ENCODE measurements at regions not wholly inside any gene's neighbourhood (a gene's known extent, or its start where the extent isn't known, plus 50 kb on each side); places are given as distances from the start of the nearest gene placed in this dataset.

DNA sequence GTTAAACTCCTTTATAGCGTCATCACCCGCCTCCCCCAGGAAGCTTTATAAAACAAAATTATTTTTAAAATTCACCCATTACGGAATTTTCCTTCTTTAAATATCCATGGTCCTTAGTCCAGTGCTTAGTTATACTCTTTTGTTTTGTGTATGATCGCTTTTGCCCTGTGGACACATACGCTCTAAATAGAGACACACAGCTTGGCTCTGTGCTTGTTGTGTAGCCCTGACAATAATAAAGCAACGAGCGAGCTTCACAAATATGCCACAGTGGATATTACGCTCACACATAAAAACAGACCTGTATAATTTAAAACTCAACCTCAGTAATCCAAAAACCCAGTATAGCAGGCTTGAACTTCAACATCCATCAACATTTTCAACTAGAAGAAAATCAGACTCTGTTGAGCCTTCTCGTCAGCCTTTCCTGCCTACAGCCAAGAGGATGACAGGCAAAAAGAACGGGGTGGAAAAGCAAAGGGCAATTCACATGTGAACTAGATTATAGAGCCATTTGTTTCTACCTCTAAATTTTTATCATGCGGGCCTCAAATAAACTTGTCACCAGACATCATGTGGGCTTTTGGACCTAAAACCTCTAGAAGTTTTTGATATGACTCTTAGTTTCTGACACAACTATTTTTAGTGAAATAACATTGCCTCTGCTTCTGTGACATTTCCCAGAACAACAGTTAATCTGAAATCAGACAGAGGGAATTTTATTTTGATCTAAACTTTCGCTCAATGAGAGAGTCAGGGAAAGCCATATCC, 89.6 kb upstream of the THBS1 start:
- Histone ChIP-seq H3K4me1 (ENCODE audit: insufficient read depth, low read length) (no peaks in the 10 kb centered on the region), H3K4me3 (ENCODE audit: insufficient read depth, low read length) (no peak overlapping the region), H3K4me2 (ENCODE audit: insufficient read depth, low read length) (no peak overlapping the region), H3K27me3 (ENCODE audit: insufficient read depth, low read length) (no peaks in the 10 kb centered on the region), H2AFZ (ENCODE audit: low read length) (no peak overlapping the region), H4K20me1 (ENCODE audit: insufficient read depth, low read length) (no peaks in the 10 kb centered on the region), H3K36me3 (ENCODE audit: insufficient read depth, low read length) (no peaks in the 10 kb centered on the region), H3K27ac (ENCODE audit: low read depth, low read length) (no peak overlapping the region), H3K9me3 (ENCODE audit: low read depth, low read length) (no peaks in the 10 kb centered on the region), H3K79me2 (ENCODE audit: insufficient read depth, low read length) (no peaks in the 10 kb centered on the region)
- no peak for TF ChIP-seq CTCF (IDR thresholded peaks at IDR 0.05; ENCODE audit: extremely low read depth, low read depth, low read length)
- no peak for DNase-seq (ENCODE audit: insufficient read length, low spot score, missing footprints)

GRCh38 chr15:39491886-39492490, 88.9 kb upstream of the THBS1 start:
- TF ChIP-seq CTCF (IDR thresholded peaks at IDR 0.05; ENCODE audit: extremely low read depth, low read depth, low read length), result no peak
- Histone ChIP-seq H3K4me3 (ENCODE audit: insufficient read depth, low read length) (no peak overlapping the region), H4K20me1 (ENCODE audit: insufficient read depth, low read length) (no peaks in the 10 kb centered on the region), H3K27ac (ENCODE audit: low read depth, low read length) (no peak overlapping the region), H2AFZ (ENCODE audit: low read length) (no peak overlapping the region), H3K36me3 (ENCODE audit: insufficient read depth, low read length) (no peaks in the 10 kb centered on the region), H3K4me2 (ENCODE audit: insufficient read depth, low read length) (no peak overlapping the region), H3K79me2 (ENCODE audit: insufficient read depth, low read length) (no peaks in the 10 kb centered on the region), H3K27me3 (ENCODE audit: insufficient read depth, low read length) (no peaks in the 10 kb centered on the region), H3K9me3 (ENCODE audit: low read depth, low read length) (no peaks in the 10 kb centered on the region), H3K4me1 (ENCODE audit: insufficient read depth, low read length) (peaks cover 5% of the 10 kb centered on the region)
- no peak for DNase-seq (ENCODE audit: insufficient read length, low spot score, missing footprints)

- DNase-seq (ENCODE audit: insufficient read length, low spot score, missing footprints), result no peak
- no peaks in the 10 kb centered on the region for H3K79me2 ChIP-seq (ENCODE audit: insufficient read depth, low read length)
- H3K4me2 ChIP-seq (ENCODE audit: insufficient read depth, low read length), result no peak overlapping the region
- H3K9me3 ChIP-seq (ENCODE audit: low read depth, low read length), result no peaks in the 10 kb centered on the region
- no peak for TF ChIP-seq CTCF (IDR thresholded peaks at IDR 0.05; ENCODE audit: extremely low read depth, low read depth, low read length)
- H3K4me1 ChIP-seq (ENCODE audit: insufficient read depth, low read length), result peaks cover 15% of the 10 kb centered on the region
- H3K27me3 ChIP-seq (ENCODE audit: insufficient read depth, low read length), result no peaks in the 10 kb centered on the region
- H4K20me1 ChIP-seq (ENCODE audit: insufficient read depth, low read length), result no peaks in the 10 kb centered on the region
- H3K36me3 ChIP-seq (ENCODE audit: insufficient read depth, low read length), result no peaks in the 10 kb centered on the region
- H2AFZ ChIP-seq (ENCODE audit: low read length), result no peak overlapping the region
- H3K4me3 ChIP-seq (ENCODE audit: insufficient read depth, low read length), result no peak overlapping the region
- H3K27ac ChIP-seq (ENCODE audit: low read depth, low read length), result no peak overlapping the region
These were observed 87.3 kb upstream of the THBS1 start for GRCh38 chr15:39493424-39494067.

DNA sequence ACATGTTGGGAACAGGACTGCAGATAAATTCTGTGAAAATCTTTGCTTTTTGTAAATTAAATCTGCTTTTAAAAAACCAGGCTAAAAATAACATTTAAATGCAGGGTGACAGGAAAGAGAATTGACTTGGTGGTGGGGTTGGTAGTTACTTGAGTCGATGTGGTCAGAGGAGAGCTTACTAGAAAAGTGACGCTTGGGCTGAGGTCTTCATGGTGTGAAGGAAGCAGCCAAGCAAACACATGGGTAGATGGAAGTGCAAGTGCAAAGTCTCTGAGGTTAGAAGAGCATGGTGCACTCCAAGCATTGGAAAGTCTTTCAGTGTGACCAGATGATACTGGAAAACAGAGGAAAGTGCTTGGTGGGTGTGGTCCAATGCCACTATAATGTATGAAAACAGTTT, 86.4 kb upstream of the THBS1 start:
- no peaks in the 10 kb centered on the region for H3K79me2 ChIP-seq (ENCODE audit: insufficient read depth, low read length)
- H3K27me3 ChIP-seq (ENCODE audit: insufficient read depth, low read length), result no peaks in the 10 kb centered on the region
- H3K9me3 ChIP-seq (ENCODE audit: low read depth, low read length), result no peaks in the 10 kb centered on the region
- no peak overlapping the region for H3K4me2 ChIP-seq (ENCODE audit: insufficient read depth, low read length)
- no peak for TF ChIP-seq CTCF (IDR thresholded peaks at IDR 0.05; ENCODE audit: extremely low read depth, low read depth, low read length)
- H3K27ac ChIP-seq (ENCODE audit: low read depth, low read length), result no peak overlapping the region
- DNase-seq (ENCODE audit: insufficient read length, low spot score, missing footprints), result no peak
- H4K20me1 ChIP-seq (ENCODE audit: insufficient read depth, low read length), result no peaks in the 10 kb centered on the region
- H3K4me1 ChIP-seq (ENCODE audit: insufficient read depth, low read length), result peaks cover 22% of the 10 kb centered on the region
- H2AFZ ChIP-seq (ENCODE audit: low read length), result no peak overlapping the region
- no peak overlapping the region for H3K4me3 ChIP-seq (ENCODE audit: insufficient read depth, low read length)
- H3K36me3 ChIP-seq (ENCODE audit: insufficient read depth, low read length), result no peaks in the 10 kb centered on the region

Measured in osteoblast (primary cell).